HCT116 (cell line): ENCODE measurements at regions not wholly inside any gene's neighbourhood (a gene's known extent, or its start where the extent isn't known, plus 50 kb on each side); places are given as distances from the start of the nearest gene placed in this dataset.

Source experiments
- ATAC-seq: fragments of 200-7000 bp; cut with Tn5 transposase; 2 replicates; pipeline ENCODE4 v1.9.1; 2020; ENCODE audit warnings: mild to moderate bottlenecking, moderate library complexity
- BruUV-seq: library from RNA; stranded (reverse); fragments of 400-500 nt; replicated peaks from 2 replicates; lab custom pipeline; 2021; lab: Mats Ljungman, UMichigan
- CTCF ChIA-PET: fragments of 300-600 bp; sonication (Branson Sonifier 250); formaldehyde crosslinking; loops from one replicate; lab custom pipeline; 2021; ENCODE audit warnings: antibody characterized with exemption; lab: Charles Lee
- POLR2A ChIA-PET: fragments of 300-600, 350-600 bp; sonication (Branson Sonifier 250); formaldehyde crosslinking; loops from one replicate; lab custom pipeline; 2021; ENCODE audit warnings: antibody characterized with exemption; lab: Charles Lee
- RAD21 ChIA-PET, 2 experiments: fragments of 300-600 bp; sonication (Branson Sonifier 250); formaldehyde crosslinking; loops; one replicate each; lab custom pipeline; 2023; ENCODE audit warnings: low total read pairs in 2 of 2; ENCODE audit not compliant: uncharacterized antibody in 2 of 2, unreplicated experiment in 2 of 2, low non-redundant PET in 1 of 2; lab: Charles Lee
- DNase-seq: peaks from one replicate; pipeline ENCODE4 v3.0.0-alpha.2; 2010; ENCODE audit warnings: low read depth, low spot score
- H2AFZ ChIP-seq: fragments of 200-600 bp; shearing (Covaris generic), sonication (generic); 2 replicates; pipeline ENCODE4 v1.6.1; 2017; ENCODE audit warnings: low read depth, mixed run types, mixed read lengths, antibody characterized with exemption, low read length; ENCODE audit not compliant: poor library complexity, severe bottlenecking
- H3K27ac ChIP-seq: 2 replicates; pipeline ENCODE4 v1.5.1; 2012; ENCODE audit warnings: low read depth, low read length
- H3K27me3 ChIP-seq: fragments of 200-600 bp; sonication (generic); 2 replicates; pipeline ENCODE4 v1.6.1; 2016; ENCODE audit warnings: mixed run types, low read length, mixed read lengths; ENCODE audit not compliant: insufficient read depth
- H3K36me3 ChIP-seq, 2 experiments: fragments of 200-500 bp in 1 of 2; fragments of 200-600 bp in 1 of 2; sonication (Bioruptor generic) in 1 of 2; sonication (generic) in 1 of 2; 2 replicates each; pipeline versions ENCODE4 v1.5.1 to v1.6.1; 2014 to 2016; ENCODE audit warnings: low read length in 2 of 2, inconsistent platforms in 1 of 2, mixed read lengths in 1 of 2, mixed run types in 1 of 2; ENCODE audit not compliant: insufficient read depth in 2 of 2, control insufficient read depth in 1 of 2
- H3K4me1 ChIP-seq, 2 experiments: fragments of 200-600 bp in 1 of 2; sonication (generic) in 1 of 2; 2 replicates each; pipeline versions ENCODE4 v1.5.1 to v1.6.1; 2012 to 2017; ENCODE audit warnings: low read length in 2 of 2, inconsistent platforms in 1 of 2, mild to moderate bottlenecking in 1 of 2, mixed read lengths in 1 of 2, mixed run types in 1 of 2, moderate library complexity in 1 of 2; ENCODE audit not compliant: insufficient read depth in 2 of 2, control insufficient read depth in 1 of 2
- H3K4me2 ChIP-seq: fragments of 200-600 bp; sonication (generic); 2 replicates; pipeline ENCODE4 v1.6.1; 2017; ENCODE audit warnings: mixed run types, low read length, mixed read lengths
- H3K4me3 ChIP-seq, 2 experiments: fragments of 200-600 bp in 1 of 2; sonication (generic) in 1 of 2; replicated peaks in 1 of 2; 2 replicates each; pipeline ENCODE4 v1.5.1; 2011 to 2016; ENCODE audit warnings: low read length in 2 of 2, control low read depth in 1 of 2, low read depth in 1 of 2, mild to moderate bottlenecking in 1 of 2, mixed read lengths in 1 of 2, mixed run types in 1 of 2
- H3K79me2 ChIP-seq: fragments of 200-600 bp; sonication (generic); 2 replicates; pipeline ENCODE4 v1.6.1; 2017; ENCODE audit warnings: mild to moderate bottlenecking, mixed run types, low read length, moderate library complexity, mixed read lengths; ENCODE audit not compliant: insufficient read depth
- H3K9ac ChIP-seq: fragments of 200-600 bp; sonication (generic); 2 replicates; pipeline ENCODE4 v1.6.1; 2016; ENCODE audit warnings: low read length, mixed read lengths
- H3K9me2 ChIP-seq: fragments of 200-600 bp; sonication (generic), shearing (Covaris generic); 2 replicates; pipeline ENCODE4 v1.6.1; 2017; ENCODE audit warnings: mixed run types, mild to moderate bottlenecking, moderate library complexity; ENCODE audit not compliant: insufficient read depth
- H3K9me3 ChIP-seq, 2 experiments: fragments of 200-500 bp in 1 of 2; fragments of 200-600 bp in 1 of 2; sonication (Bioruptor generic) in 1 of 2; sonication (generic) in 1 of 2; 2 replicates each; pipeline ENCODE4 v1.6.1; 2014 to 2017; ENCODE audit warnings: low read length in 2 of 2, mixed read lengths in 2 of 2, inconsistent platforms in 1 of 2, low read depth in 1 of 2, mild to moderate bottlenecking in 1 of 2, mixed run types in 1 of 2, moderate library complexity in 1 of 2; ENCODE audit not compliant: control insufficient read depth in 1 of 2, insufficient read depth in 1 of 2
- H4K20me1 ChIP-seq: fragments of 200-600 bp; sonication (generic), shearing (Covaris generic); 2 replicates; pipeline ENCODE4 v1.6.1; 2017; ENCODE audit warnings: mixed run types, mild to moderate bottlenecking, moderate library complexity; ENCODE audit not compliant: insufficient read depth
- CBX3 ChIP-seq: IDR thresholded peaks from 2 replicates; pipeline ENCODE4 v1.6.1; 2012; ENCODE audit warnings: low read depth
- CEBPB ChIP-seq: IDR thresholded peaks from 2 replicates; pipeline ENCODE4 v1.6.1; 2012; ENCODE audit warnings: low read depth
- EZH2 ChIP-seq: fragments of 200-600 bp; sonication (generic); IDR thresholded peaks from 2 replicates; pipeline ENCODE4 v1.6.1; 2017; ENCODE audit warnings: antibody characterized with exemption, mixed run types
- EZH2phosphoT487 ChIP-seq: fragments of 200-600 bp; IDR thresholded peaks from 2 replicates; pipeline ENCODE4 v1.6.1; 2018; ENCODE audit warnings: antibody characterized with exemption, borderline replicate concordance
- JUND ChIP-seq: IDR thresholded peaks from 2 replicates; pipeline ENCODE4 v1.6.1; 2012
- RAD21 ChIP-seq: IDR thresholded peaks from 2 replicates; pipeline ENCODE4 v1.6.1; 2012; ENCODE audit warnings: low read depth, mild to moderate bottlenecking
- TCF7L2 ChIP-seq: IDR thresholded peaks from 2 replicates; pipeline ENCODE4 v1.7.0; 2011; ENCODE audit warnings: borderline replicate concordance, inconsistent platforms; ENCODE audit not compliant: insufficient read depth, insufficient read length; ENCODE audit errors: extremely low read depth
- YY1 ChIP-seq: IDR thresholded peaks from 2 replicates; pipeline ENCODE4 v1.6.1; 2011; ENCODE audit warnings: low read length, low read depth, moderate library complexity, mild to moderate bottlenecking; ENCODE audit not compliant: insufficient replicate concordance; ENCODE audit errors: extremely low read depth
- ZFX ChIP-seq: fragments of 450-650 bp; IDR thresholded peaks from 2 replicates; pipeline ENCODE4 v1.6.1; 2017
- ZNF274 ChIP-seq: fragments of 200-500 bp; sonication (Bioruptor generic); IDR thresholded peaks from 2 replicates; pipeline ENCODE4 v1.6.1; 2014; ENCODE audit warnings: mild to moderate bottlenecking, low read depth, low read length, inconsistent platforms
- intact Hi-C: fragments of 100-400 bp; cut with micrococcal nuclease; formaldehyde crosslinking; loops from 2 replicates; pipeline ENCODE4 v1.10.0; 2022
- TF ChIP-seq, protein P1 (sequence below): IDR thresholded peaks from 2 replicates; pipeline ENCODE4 v1.6.1; 2012
- TF ChIP-seq, protein P2 (sequence below): IDR thresholded peaks from 2 replicates; pipeline ENCODE4 v1.6.1; 2011; ENCODE audit warnings: mild to moderate bottlenecking, low read length, moderate library complexity; ENCODE audit not compliant: insufficient replicate concordance; ENCODE audit errors: extremely low read depth
- TF ChIP-seq, protein P3 (sequence below): IDR thresholded peaks from 2 replicates; pipeline ENCODE4 v1.6.1; 2012; ENCODE audit warnings: low read depth
- TF ChIP-seq, protein P4 (sequence below): IDR thresholded peaks from 2 replicates; pipeline ENCODE4 v1.6.1; 2012

DNA sequence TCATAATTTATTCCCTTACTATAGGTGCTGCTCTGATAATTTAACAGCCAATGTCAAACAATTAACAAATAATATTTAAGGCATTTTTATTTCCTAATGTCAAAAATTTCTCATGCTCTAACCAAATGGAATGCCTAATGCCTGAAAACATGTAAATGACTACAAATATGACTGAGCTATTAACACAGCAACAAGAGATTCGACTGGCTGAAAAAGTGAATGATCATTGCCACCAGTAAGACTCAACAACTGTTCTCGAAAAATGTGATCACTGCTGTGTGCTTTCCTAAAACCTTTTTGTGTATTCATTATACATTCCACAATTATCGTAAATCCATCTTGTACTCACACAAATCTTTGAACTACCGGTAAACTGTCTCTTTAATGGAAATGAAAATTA lies 118.7 kb downstream of the NPY start (continued):
- TF ChIP-seq, protein P1, sequence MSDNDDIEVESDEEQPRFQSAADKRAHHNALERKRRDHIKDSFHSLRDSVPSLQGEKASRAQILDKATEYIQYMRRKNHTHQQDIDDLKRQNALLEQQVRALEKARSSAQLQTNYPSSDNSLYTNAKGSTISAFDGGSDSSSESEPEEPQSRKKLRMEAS = no peak
- TF ChIP-seq, all 23 proteins: peak for 0

DNA sequence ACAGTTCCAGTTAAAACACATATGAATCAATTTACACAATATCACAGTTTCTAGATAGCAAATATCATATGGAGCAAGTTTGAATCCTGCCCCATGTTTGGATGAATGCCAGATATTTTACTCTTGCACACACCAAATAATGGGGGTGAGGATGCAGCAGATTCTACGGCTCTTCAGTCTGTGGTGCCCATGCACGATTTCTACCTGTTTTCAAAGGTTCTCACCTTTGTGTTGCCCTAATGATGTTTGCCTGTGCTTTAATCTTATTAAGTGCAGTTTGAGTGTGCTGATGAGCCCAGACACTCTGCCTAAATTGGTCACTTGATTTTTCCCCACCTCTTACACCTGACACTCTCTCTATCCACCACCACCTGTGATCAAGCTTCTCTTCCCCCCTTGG lies 119.6 kb downstream of the NPY start:
- H4K20me1 ChIP-seq = no peaks in the 10 kb centered on the region
- no peak overlapping the region for H2AFZ ChIP-seq
- H3K27ac ChIP-seq = no peak overlapping the region
- no peaks in the 10 kb centered on the region for H3K9me3 ChIP-seq
- no peak for ATAC-seq
- intact Hi-C loops = loop anchor here (5.0 kb wide), 2 partner anchors 184 to 319 kb away; no protein-coding TSS in a partner anchor
- RAD21 ChIA-PET = no interaction called here
- H3K79me2 ChIP-seq = no peaks in the 10 kb centered on the region
- no peak overlapping the region for H3K4me3 ChIP-seq
- no TSS peak for BruUV-seq
- H3K9ac ChIP-seq = no peak overlapping the region
- POLR2A ChIA-PET = no interaction called here
- CTCF ChIA-PET = no interaction called here
- TF ChIP-seq ZFX (no peak), CEBPB (no peak), TCF7L2 (no peak), YY1 (no peak), EZH2phosphoT487 (no peak), CBX3 (no peak), RAD21 (no peak), JUND (no peak), ZNF274 (no peak), EZH2 (no peak)
- TF ChIP-seq, protein P2, sequence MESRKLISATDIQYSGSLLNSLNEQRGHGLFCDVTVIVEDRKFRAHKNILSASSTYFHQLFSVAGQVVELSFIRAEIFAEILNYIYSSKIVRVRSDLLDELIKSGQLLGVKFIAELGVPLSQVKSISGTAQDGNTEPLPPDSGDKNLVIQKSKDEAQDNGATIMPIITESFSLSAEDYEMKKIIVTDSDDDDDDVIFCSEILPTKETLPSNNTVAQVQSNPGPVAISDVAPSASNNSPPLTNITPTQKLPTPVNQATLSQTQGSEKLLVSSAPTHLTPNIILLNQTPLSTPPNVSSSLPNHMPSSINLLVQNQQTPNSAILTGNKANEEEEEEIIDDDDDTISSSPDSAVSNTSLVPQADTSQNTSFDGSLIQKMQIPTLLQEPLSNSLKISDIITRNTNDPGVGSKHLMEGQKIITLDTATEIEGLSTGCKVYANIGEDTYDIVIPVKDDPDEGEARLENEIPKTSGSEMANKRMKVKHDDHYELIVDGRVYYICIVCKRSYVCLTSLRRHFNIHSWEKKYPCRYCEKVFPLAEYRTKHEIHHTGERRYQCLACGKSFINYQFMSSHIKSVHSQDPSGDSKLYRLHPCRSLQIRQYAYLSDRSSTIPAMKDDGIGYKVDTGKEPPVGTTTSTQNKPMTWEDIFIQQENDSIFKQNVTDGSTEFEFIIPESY = no peak
- TF ChIP-seq, protein P3, sequence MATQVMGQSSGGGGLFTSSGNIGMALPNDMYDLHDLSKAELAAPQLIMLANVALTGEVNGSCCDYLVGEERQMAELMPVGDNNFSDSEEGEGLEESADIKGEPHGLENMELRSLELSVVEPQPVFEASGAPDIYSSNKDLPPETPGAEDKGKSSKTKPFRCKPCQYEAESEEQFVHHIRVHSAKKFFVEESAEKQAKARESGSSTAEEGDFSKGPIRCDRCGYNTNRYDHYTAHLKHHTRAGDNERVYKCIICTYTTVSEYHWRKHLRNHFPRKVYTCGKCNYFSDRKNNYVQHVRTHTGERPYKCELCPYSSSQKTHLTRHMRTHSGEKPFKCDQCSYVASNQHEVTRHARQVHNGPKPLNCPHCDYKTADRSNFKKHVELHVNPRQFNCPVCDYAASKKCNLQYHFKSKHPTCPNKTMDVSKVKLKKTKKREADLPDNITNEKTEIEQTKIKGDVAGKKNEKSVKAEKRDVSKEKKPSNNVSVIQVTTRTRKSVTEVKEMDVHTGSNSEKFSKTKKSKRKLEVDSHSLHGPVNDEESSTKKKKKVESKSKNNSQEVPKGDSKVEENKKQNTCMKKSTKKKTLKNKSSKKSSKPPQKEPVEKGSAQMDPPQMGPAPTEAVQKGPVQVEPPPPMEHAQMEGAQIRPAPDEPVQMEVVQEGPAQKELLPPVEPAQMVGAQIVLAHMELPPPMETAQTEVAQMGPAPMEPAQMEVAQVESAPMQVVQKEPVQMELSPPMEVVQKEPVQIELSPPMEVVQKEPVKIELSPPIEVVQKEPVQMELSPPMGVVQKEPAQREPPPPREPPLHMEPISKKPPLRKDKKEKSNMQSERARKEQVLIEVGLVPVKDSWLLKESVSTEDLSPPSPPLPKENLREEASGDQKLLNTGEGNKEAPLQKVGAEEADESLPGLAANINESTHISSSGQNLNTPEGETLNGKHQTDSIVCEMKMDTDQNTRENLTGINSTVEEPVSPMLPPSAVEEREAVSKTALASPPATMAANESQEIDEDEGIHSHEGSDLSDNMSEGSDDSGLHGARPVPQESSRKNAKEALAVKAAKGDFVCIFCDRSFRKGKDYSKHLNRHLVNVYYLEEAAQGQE = no peak
- TF ChIP-seq, protein P4, sequence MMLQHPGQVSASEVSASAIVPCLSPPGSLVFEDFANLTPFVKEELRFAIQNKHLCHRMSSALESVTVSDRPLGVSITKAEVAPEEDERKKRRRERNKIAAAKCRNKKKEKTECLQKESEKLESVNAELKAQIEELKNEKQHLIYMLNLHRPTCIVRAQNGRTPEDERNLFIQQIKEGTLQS = no peak
- TF ChIP-seq, protein P1 = no peak
- H3K4me1 ChIP-seq = peaks cover 0 to 4% of the 10 kb centered on the region in 2 experiments; a peak in 2 of 4 replicates
- H3K36me3 ChIP-seq = no peaks in the 10 kb centered on the region
- H3K4me2 ChIP-seq = no peak overlapping the region
- no peaks in the 10 kb centered on the region for H3K9me2 ChIP-seq
- no peak for DNase-seq
- H3K27me3 ChIP-seq = no peaks in the 10 kb centered on the region; the same call in 1 of the 2 replicates
